ENCODE measurements at regions not wholly inside any gene's neighbourhood (a gene's known extent, or its start where the extent isn't known, plus 50 kb on each side); places are given as distances from the start of the nearest gene placed in this dataset.

DNA sequence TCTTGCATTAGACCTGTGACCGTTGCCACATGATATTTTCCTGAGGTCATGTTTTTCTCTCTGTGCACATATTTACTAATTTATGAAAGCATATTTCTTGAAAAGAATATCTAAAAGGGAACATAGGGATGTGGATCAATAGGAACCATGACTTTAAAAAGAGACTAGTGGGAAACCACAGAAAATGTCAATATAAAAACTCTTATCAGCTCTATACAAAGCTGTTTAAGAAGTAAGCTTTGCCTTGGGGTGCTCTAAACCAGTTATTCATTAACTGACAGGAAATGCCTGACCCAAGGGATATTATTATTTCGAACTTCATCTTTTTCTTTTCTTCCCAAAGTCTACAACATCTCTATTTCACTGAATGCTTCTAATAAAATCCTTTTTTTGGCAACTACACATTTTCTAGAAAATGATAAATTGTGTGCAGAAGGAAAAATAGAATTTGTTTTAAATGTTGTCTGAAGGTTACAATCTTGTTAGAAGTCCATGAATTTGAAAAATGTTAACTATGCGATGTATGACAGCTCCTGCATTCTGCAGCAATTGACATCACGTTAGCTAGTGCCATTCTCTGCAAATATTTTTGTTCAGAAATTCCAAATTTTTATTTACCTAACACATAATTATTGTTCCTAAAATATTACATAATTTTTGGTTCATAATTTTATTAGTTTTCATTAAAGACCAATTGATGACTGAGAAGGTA is 345.0 kb downstream of the SLC16A7 start:
- H4K20me1 ChIP-seq (ENCODE audit: insufficient read depth, low read length), result no peaks in the 10 kb centered on the region
- no peaks in the 10 kb centered on the region for H3K9me3 ChIP-seq (replicated peaks in 1 of 2; ENCODE audit: control insufficient read depth in 1 of 2, insufficient read depth in 1 of 2, low read length in 2 of 2)
- no peaks in the 10 kb centered on the region for H3K36me3 ChIP-seq (replicated peaks in 1 of 2; ENCODE audit: control insufficient read depth in 1 of 2, insufficient read depth in 2 of 2, low read length in 2 of 2)
- H3K4me2 ChIP-seq (replicated peaks; ENCODE audit: extremely low read depth, low read length, poor library complexity, severe bottlenecking), result no peak overlapping the region
- H3K27me3 ChIP-seq (ENCODE audit: control insufficient read depth in 2 of 2, insufficient read depth in 2 of 2, low read length in 2 of 2), result no peaks in the 10 kb centered on the region
- Mint-ChIP-seq H3K4me1 (no peaks in the 10 kb centered on the region), H3K27me3 (ENCODE audit: low read depth in 3 of 3) (no peaks in the 10 kb centered on the region), H3K27ac (no peak overlapping the region), H3K9me3 (peaks cover 0 to 8% (median 2%) of the 10 kb centered on the region in 7 donors), H3K36me3 (no peaks in the 10 kb centered on the region), H3K4me3 (no peak overlapping the region)
- no peaks in the 10 kb centered on the region for H3K4me1 ChIP-seq (ENCODE audit: control insufficient read depth in 1 of 2, insufficient read depth in 2 of 2, low read length in 2 of 2)
- TF ChIP-seq, protein P1, sequence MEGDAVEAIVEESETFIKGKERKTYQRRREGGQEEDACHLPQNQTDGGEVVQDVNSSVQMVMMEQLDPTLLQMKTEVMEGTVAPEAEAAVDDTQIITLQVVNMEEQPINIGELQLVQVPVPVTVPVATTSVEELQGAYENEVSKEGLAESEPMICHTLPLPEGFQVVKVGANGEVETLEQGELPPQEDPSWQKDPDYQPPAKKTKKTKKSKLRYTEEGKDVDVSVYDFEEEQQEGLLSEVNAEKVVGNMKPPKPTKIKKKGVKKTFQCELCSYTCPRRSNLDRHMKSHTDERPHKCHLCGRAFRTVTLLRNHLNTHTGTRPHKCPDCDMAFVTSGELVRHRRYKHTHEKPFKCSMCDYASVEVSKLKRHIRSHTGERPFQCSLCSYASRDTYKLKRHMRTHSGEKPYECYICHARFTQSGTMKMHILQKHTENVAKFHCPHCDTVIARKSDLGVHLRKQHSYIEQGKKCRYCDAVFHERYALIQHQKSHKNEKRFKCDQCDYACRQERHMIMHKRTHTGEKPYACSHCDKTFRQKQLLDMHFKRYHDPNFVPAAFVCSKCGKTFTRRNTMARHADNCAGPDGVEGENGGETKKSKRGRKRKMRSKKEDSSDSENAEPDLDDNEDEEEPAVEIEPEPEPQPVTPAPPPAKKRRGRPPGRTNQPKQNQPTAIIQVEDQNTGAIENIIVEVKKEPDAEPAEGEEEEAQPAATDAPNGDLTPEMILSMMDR (IDR thresholded peaks at IDR 0.05), result no peak
- no peak overlapping the region for H3K4me3 ChIP-seq (replicated peaks in 1 of 3; ENCODE audit: low read depth in 2 of 3, low read length in 3 of 3)
- DNase-seq, result no peak
- no peak overlapping the region for H3K9ac ChIP-seq (ENCODE audit: insufficient read depth, low read length, poor library complexity, severe bottlenecking)
- no peak overlapping the region for H2AFZ ChIP-seq (ENCODE audit: insufficient read depth, low read depth, low read length, poor library complexity, severe bottlenecking)
- H3K27ac ChIP-seq (ENCODE audit: low read depth in 1 of 2, low read length in 2 of 2), result no peak overlapping the region
- no peaks in the 10 kb centered on the region for H3K79me2 ChIP-seq (ENCODE audit: insufficient read depth, low read length)
- intact Hi-C loops (cut with micrococcal nuclease), result no loop called here
- no CpG with 5 or more reads among the region's 4 CpGs for WGBS (ENCODE audit: insufficient coverage)

DNA sequence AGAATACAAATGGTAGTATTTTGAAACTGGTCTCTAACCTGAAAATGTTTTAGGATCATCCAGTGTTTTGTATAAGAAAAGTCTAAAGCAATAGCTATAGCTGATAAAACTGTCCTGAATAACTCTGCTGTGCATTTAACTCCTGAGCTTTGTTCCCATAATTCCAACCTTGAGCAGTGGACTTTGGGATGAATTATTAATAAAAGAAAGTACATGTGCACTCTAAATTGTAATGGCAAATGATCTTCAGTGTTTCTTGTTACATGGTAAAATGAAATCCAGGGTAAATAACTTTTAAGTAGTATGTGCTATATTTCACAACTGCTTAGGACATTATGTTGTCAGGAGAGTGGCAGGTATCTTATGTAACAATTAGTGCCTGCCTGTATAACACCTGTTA is 345.6 kb downstream of the SLC16A7 start:
- H2AFZ ChIP-seq (ENCODE audit: insufficient read depth, low read depth, low read length, poor library complexity, severe bottlenecking), result no peak overlapping the region
- DNase-seq, result no peak
- H3K4me3 Mint-ChIP-seq, result no peak overlapping the region

More for the DNA sequence above, 345.6 kb downstream of the SLC16A7 start:
- Histone ChIP-seq H3K9me3 (replicated peaks in 1 of 2; ENCODE audit: control insufficient read depth in 1 of 2, insufficient read depth in 1 of 2, low read length in 2 of 2) (no peaks in the 10 kb centered on the region), H3K9ac (ENCODE audit: insufficient read depth, low read length, poor library complexity, severe bottlenecking) (no peak overlapping the region), H3K27me3 (ENCODE audit: control insufficient read depth in 2 of 2, insufficient read depth in 2 of 2, low read length in 2 of 2) (no peaks in the 10 kb centered on the region), H3K36me3 (replicated peaks in 1 of 2; ENCODE audit: control insufficient read depth in 1 of 2, insufficient read depth in 2 of 2, low read length in 2 of 2) (no peaks in the 10 kb centered on the region), H4K20me1 (ENCODE audit: insufficient read depth, low read length) (no peaks in the 10 kb centered on the region), H3K79me2 (ENCODE audit: insufficient read depth, low read length) (no peaks in the 10 kb centered on the region), H3K27ac (ENCODE audit: low read depth in 1 of 2, low read length in 2 of 2) (no peak overlapping the region), H3K4me1 (ENCODE audit: control insufficient read depth in 1 of 2, insufficient read depth in 2 of 2, low read length in 2 of 2) (no peaks in the 10 kb centered on the region), H3K4me2 (replicated peaks; ENCODE audit: extremely low read depth, low read length, poor library complexity, severe bottlenecking) (no peak overlapping the region), H3K4me3 (replicated peaks in 1 of 3; ENCODE audit: low read depth in 2 of 3, low read length in 3 of 3) (no peak overlapping the region)
- intact Hi-C loops (cut with micrococcal nuclease), result no loop called here
- no peak overlapping the region for H3K27ac Mint-ChIP-seq
- peaks cover 0 to 8% (median 2%) of the 10 kb centered on the region in 7 donors for H3K9me3 Mint-ChIP-seq
- no peaks in the 10 kb centered on the region for H3K4me1 Mint-ChIP-seq
- no peaks in the 10 kb centered on the region for H3K36me3 Mint-ChIP-seq
- TF ChIP-seq, protein P1 (IDR thresholded peaks at IDR 0.05), result no peak
- H3K27me3 Mint-ChIP-seq (ENCODE audit: low read depth in 3 of 3), result no peaks in the 10 kb centered on the region

Data from CD14-positive monocyte (primary cell).